ENCODE measurements at regions not wholly inside any gene's neighbourhood (a gene's known extent, or its start where the extent isn't known, plus 50 kb on each side); places are given as distances from the start of the nearest gene placed in this dataset.

GRCh38 chr2:104919127-104919526 lies 65.2 kb downstream of the POU3F3 start:
- TF ChIP-seq EZH2phosphoT487 (IDR thresholded peaks at IDR 0.05; ENCODE audit: low read depth) (no peak), CTCF (IDR thresholded peaks at IDR 0.05; ENCODE audit: low read depth, low read length) (no peak)
- Histone ChIP-seq H3K27me3 (ENCODE audit: low read depth, low read length) (no peaks in the 10 kb centered on the region), H3K9ac (ENCODE audit: low read length) (no peak overlapping the region), H2AFZ (ENCODE audit: low read depth, low read length) (no peak overlapping the region), H3K4me3 (ENCODE audit: low read length) (no peak overlapping the region), H3K36me3 (replicated peaks; ENCODE audit: low read depth, low read length) (no peaks in the 10 kb centered on the region), H3K4me2 (ENCODE audit: low read length) (no peak overlapping the region), H3K27ac (ENCODE audit: low read length) (no peak overlapping the region), H3K79me2 (ENCODE audit: low read length) (no peaks in the 10 kb centered on the region), H3K9me3 (ENCODE audit: insufficient read depth, low read length) (peaks cover 5% of the 10 kb centered on the region; the same call in 1 of the 2 replicates), H3K4me1 (ENCODE audit: low read length) (peaks cover 26% of the 10 kb centered on the region), H4K20me1 (ENCODE audit: insufficient read depth, low read length) (no peaks in the 10 kb centered on the region)

- peak overlapping the region; percentile 33 for H3K4me3 ChIP-seq (ENCODE audit: low read length)
- H3K36me3 ChIP-seq (replicated peaks; ENCODE audit: low read depth, low read length): no peaks in the 10 kb centered on the region
- peaks cover 5% of the 10 kb centered on the region; the same call in 1 of the 2 replicates for H3K9me3 ChIP-seq (ENCODE audit: insufficient read depth, low read length)
- no peak overlapping the region for H3K9ac ChIP-seq (ENCODE audit: low read length)
- no peaks in the 10 kb centered on the region for H3K79me2 ChIP-seq (ENCODE audit: low read length)
- peaks cover 10% of the 10 kb centered on the region for H3K4me1 ChIP-seq (ENCODE audit: low read length)
- H2AFZ ChIP-seq (ENCODE audit: low read depth, low read length): peak overlapping the region; percentile 50
- H3K27ac ChIP-seq (ENCODE audit: low read length): no peak overlapping the region
- no peaks in the 10 kb centered on the region for H3K27me3 ChIP-seq (ENCODE audit: low read depth, low read length)
- TF ChIP-seq CTCF (IDR thresholded peaks at IDR 0.05; ENCODE audit: low read depth, low read length): peak; percentile 52
- no peak for TF ChIP-seq EZH2phosphoT487 (IDR thresholded peaks at IDR 0.05; ENCODE audit: low read depth)
- H3K4me2 ChIP-seq (ENCODE audit: low read length): peak overlapping the region; percentile 37
- H4K20me1 ChIP-seq (ENCODE audit: insufficient read depth, low read length): no peaks in the 10 kb centered on the region
Observed at GRCh38 chr2:104923665-104924064, 69.8 kb downstream of the POU3F3 start.

GRCh38 chr2:104929663-104930062 lies 75.7 kb downstream of the POU3F3 start:
- no peaks in the 10 kb centered on the region for H3K27me3 ChIP-seq (ENCODE audit: low read depth, low read length)
- no peaks in the 10 kb centered on the region for H4K20me1 ChIP-seq (ENCODE audit: insufficient read depth, low read length)
- H3K79me2 ChIP-seq (ENCODE audit: low read length): no peaks in the 10 kb centered on the region
- H2AFZ ChIP-seq (ENCODE audit: low read depth, low read length): 0 out of 2 replicates have a peak overlapping the region, but pooled peaks have one; percentile 12
- no peak overlapping the region for H3K27ac ChIP-seq (ENCODE audit: low read length)
- H3K4me1 ChIP-seq (ENCODE audit: low read length): peaks cover 24% of the 10 kb centered on the region
- TF ChIP-seq CTCF (IDR thresholded peaks at IDR 0.05; ENCODE audit: low read depth, low read length) (no peak), EZH2phosphoT487 (IDR thresholded peaks at IDR 0.05; ENCODE audit: low read depth) (no peak)
- H3K4me3 ChIP-seq (ENCODE audit: low read length): peak overlapping the region; percentile 6; the same call in 1 of the 2 replicates
- H3K4me2 ChIP-seq (ENCODE audit: low read length): peak overlapping the region; percentile 31
- H3K36me3 ChIP-seq (replicated peaks; ENCODE audit: low read depth, low read length): no peaks in the 10 kb centered on the region
- no peaks in the 10 kb centered on the region for H3K9me3 ChIP-seq (ENCODE audit: insufficient read depth, low read length)
- H3K9ac ChIP-seq (ENCODE audit: low read length): no peak overlapping the region

GRCh38 chr2:104930732-104931131 lies 76.8 kb downstream of the POU3F3 start:
- TF ChIP-seq CTCF (IDR thresholded peaks at IDR 0.05; ENCODE audit: low read depth, low read length) (no peak), EZH2phosphoT487 (IDR thresholded peaks at IDR 0.05; ENCODE audit: low read depth) (no peak)
- Histone ChIP-seq H3K27ac (ENCODE audit: low read length) (no peak overlapping the region), H3K9ac (ENCODE audit: low read length) (no peak overlapping the region), H3K4me3 (ENCODE audit: low read length) (no peak overlapping the region), H3K4me1 (ENCODE audit: low read length) (peaks cover 24% of the 10 kb centered on the region), H3K36me3 (replicated peaks; ENCODE audit: low read depth, low read length) (no peaks in the 10 kb centered on the region), H4K20me1 (ENCODE audit: insufficient read depth, low read length) (no peaks in the 10 kb centered on the region), H2AFZ (ENCODE audit: low read depth, low read length) (no peak overlapping the region), H3K27me3 (ENCODE audit: low read depth, low read length) (no peaks in the 10 kb centered on the region), H3K4me2 (ENCODE audit: low read length) (no peak overlapping the region), H3K9me3 (ENCODE audit: insufficient read depth, low read length) (no peaks in the 10 kb centered on the region), H3K79me2 (ENCODE audit: low read length) (no peaks in the 10 kb centered on the region)

All from OCI-LY3 (cell line).